Kidney (tissue), 13 donors: ENCODE measurements at regions not wholly inside any gene's neighbourhood (a gene's known extent, or its start where the extent isn't known, plus 50 kb on each side); places are given as distances from the start of the nearest gene placed in this dataset.

Experiments used
- DNase-seq, 5 donors: peaks; one replicate each; pipeline ENCODE4 v3.0.0-alpha.2; 2013 to 2020
- FAIRE-seq: peaks from 2 replicates; lab custom pipeline; 2012; peaks lifted over from hg19 to GRCh38; lab: Jason Lieb, UNC
- H3K27ac ChIP-seq, 2 donors: one replicate each; pipeline ENCODE4 v1.7.0; 2013; ENCODE audit warnings: low read depth in 2 of 2, low read length in 2 of 2, inconsistent platforms in 1 of 2
- H3K27me3 ChIP-seq: one replicate; pipeline ENCODE4 v1.7.1; 2013; ENCODE audit warnings: low read length, inconsistent platforms; ENCODE audit not compliant: control insufficient read depth, insufficient read depth
- H3K36me3 ChIP-seq, 3 donors: one replicate each; pipeline versions ENCODE4 v1.7.0 to v1.7.1; 2013; ENCODE audit warnings: low read length in 3 of 3, control low read depth in 1 of 3, inconsistent platforms in 1 of 3; ENCODE audit not compliant: insufficient read depth in 3 of 3, control insufficient read depth in 2 of 3
- H3K4me1 ChIP-seq, 3 donors: one replicate each; pipeline versions ENCODE4 v1.7.0 to v1.7.1; 2013; ENCODE audit warnings: low read length in 3 of 3, inconsistent platforms in 1 of 3, low read depth in 1 of 3; ENCODE audit not compliant: control insufficient read depth in 2 of 3, insufficient read depth in 2 of 3
- H3K4me3 ChIP-seq, 3 donors: one replicate each; pipeline versions ENCODE4 v1.7.0 to v1.8.1; 2013; ENCODE audit warnings: low read length in 3 of 3, control low read depth in 1 of 3, inconsistent platforms in 1 of 3
- H3K9ac ChIP-seq, 3 donors: one replicate each; pipeline versions ENCODE4 v1.7.0 to v1.7.1; 2013; ENCODE audit warnings: low read length in 3 of 3, control low read depth in 1 of 3, inconsistent platforms in 1 of 3
- H3K9me3 ChIP-seq, 3 donors: one replicate each; pipeline versions ENCODE4 v1.7.0 to v1.7.1; 2013; ENCODE audit warnings: low read length in 3 of 3, control low read depth in 1 of 3, inconsistent platforms in 1 of 3; ENCODE audit not compliant: control insufficient read depth in 2 of 3, insufficient read depth in 1 of 3
- CTCF ChIP-seq: IDR thresholded peaks from 3 replicates; pipeline ENCODE4 v1.5.1; 2012; ENCODE audit warnings: mild to moderate bottlenecking, moderate library complexity, borderline replicate concordance; ENCODE audit not compliant: insufficient read depth; ENCODE audit errors: extremely low read depth
- intact Hi-C: fragments of 100-400 bp; cut with DNase I; formaldehyde crosslinking; loops from one replicate; pipeline ENCODE4 v1.11.1; 2022
- donor health status: control.
- donor health status: control.
- donor health status: control.
- donor health status: control.
- donor health status: control.
- donor health status: DM: yes; HTN: yes; CAD: no.
- donor health status: Normal renal cell carcinoma (clear cell type).

- no peak overlapping the region for H3K9ac ChIP-seq
These were observed 307.5 kb upstream of the CLINT1 start for GRCh38 chr5:158166424-158166823.

GRCh38 chr5:158165647-158166046 is 306.7 kb upstream of the CLINT1 start:
- DNase-seq: no peak
- TF ChIP-seq CTCF: no peak
- H3K9me3 ChIP-seq: no peaks in the 10 kb centered on the region
- no peaks in the 10 kb centered on the region for H3K4me1 ChIP-seq
- intact Hi-C loops: no loop called here
- H3K9ac ChIP-seq: no peak overlapping the region
- H3K27me3 ChIP-seq: no peaks in the 10 kb centered on the region
- no peak overlapping the region for H3K27ac ChIP-seq
- H3K36me3 ChIP-seq: no peaks in the 10 kb centered on the region
- no peak overlapping the region for H3K4me3 ChIP-seq
- FAIRE-seq: no peak

More at GRCh38 chr5:158166424-158166823, 307.5 kb upstream of the CLINT1 start:
- H3K4me1 ChIP-seq: no peaks in the 10 kb centered on the region
- TF ChIP-seq CTCF: no peak
- intact Hi-C loops: no loop called here
- no peaks in the 10 kb centered on the region for H3K9me3 ChIP-seq
- FAIRE-seq (no peak), DNase-seq (no peak)
- H3K27me3 ChIP-seq: no peaks in the 10 kb centered on the region
- H3K4me3 ChIP-seq: no peak overlapping the region
- H3K27ac ChIP-seq: no peak overlapping the region
- H3K36me3 ChIP-seq: no peaks in the 10 kb centered on the region

- no peak for DNase-seq
- no peak overlapping the region for H3K4me3 ChIP-seq
- no peak for TF ChIP-seq CTCF
- no peaks in the 10 kb centered on the region for H3K27me3 ChIP-seq
- no peaks in the 10 kb centered on the region for H3K9me3 ChIP-seq
- no peak overlapping the region for H3K9ac ChIP-seq
- no peaks in the 10 kb centered on the region for H3K36me3 ChIP-seq
- no peak for FAIRE-seq
- H3K4me1 ChIP-seq: no peaks in the 10 kb centered on the region
- intact Hi-C loops: no loop called here
- no peak overlapping the region for H3K27ac ChIP-seq
These were observed 305.5 kb upstream of the CLINT1 start for GRCh38 chr5:158164296-158165047.
